NCI-H1105 treated with DMSO at 0.1 percent for 48 hours (cell line): ENCODE measurements at regions not wholly inside any gene's neighbourhood (a gene's known extent, or its start where the extent isn't known, plus 50 kb on each side); places are given as distances from the start of the nearest gene placed in this dataset.
"Not testable (repeated sequence)": the region's sequence is repeated elsewhere in the genome, so short reads cannot be mapped to it uniquely, and the experiment has no call there.

Experiments used
- DNase-seq: peaks from one replicate; lab custom pipeline; 2025; lab: John Stamatoyannopoulos, UW

DNA sequence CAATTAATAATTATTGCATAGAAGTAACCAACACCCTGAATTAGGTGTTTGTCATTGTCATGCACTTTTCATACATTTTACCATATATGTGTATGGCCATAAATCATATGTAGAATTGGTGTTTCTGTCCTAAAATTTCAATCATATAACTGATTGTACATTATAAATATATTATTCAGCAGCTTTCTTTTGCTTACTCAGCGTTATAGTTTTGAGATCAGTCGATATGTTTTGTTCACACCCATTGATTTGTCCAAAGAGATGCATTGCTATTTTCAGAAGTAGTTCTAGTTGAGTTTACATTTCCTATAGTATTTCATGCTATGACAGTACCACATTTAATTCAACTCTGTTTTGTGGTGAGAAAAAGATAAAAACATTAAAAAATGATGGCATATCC, 50.5 kb upstream of the PARP4 start:
- DNase-seq = no peak

DNA sequence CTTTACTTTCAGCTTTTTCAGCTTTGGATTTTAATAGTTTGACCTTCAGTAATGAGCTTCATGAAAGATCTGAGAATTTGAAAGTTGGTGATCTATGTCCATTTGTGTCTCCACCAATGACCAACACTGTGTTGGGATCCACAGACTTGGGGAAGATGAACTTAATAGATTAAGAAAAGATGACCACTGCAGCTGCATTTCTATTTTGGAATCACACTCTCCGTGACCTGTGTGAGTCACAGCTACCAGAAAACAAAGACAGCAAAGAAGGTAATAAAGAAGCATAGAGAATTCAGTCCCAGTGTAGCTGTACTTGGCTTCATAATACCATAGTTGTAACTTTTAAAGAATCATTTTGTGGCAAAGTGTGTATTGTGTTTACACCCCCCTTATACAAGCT, 51.4 kb upstream of the PARP4 start:
- not testable (repeated sequence) for DNase-seq

DNA sequence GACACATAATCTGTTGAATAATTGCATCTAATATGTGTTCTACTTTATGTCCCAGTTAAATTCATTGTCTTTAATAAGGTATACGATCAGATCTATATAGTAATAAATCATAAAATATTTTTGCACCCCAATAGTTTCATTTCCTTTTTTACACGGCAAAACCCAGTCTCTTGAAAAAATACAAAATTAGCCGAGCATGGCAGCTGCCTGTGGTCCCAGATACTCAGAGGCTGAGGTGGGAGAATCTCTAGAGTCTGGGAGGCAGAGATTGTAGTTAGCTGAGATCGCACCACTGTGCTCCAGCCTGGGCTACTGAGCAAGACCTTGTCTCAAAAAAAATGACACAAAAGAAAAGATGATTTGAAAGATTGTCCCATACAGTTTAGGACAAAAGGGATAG, 52.3 kb upstream of the PARP4 start:
- DNase-seq = no peak

DNA sequence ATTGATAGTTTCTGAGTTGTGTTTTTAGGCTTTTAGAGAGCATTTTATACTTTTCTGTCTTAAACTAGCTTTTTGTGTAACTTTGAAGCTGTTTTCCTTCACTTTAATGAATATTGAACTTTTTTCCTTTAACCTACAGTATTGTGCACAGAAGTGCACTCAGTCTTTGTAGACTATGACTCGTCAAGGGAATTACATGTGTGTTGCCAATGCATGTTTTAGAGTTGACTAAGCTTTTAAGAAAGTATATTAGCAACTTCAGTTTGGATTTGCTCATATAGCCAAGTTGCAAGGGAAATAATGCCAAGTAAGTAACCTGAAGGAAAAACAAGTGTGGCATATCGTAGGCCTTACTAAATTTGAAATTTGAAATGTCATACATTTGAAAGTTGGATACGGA, 55.0 kb upstream of the PARP4 start:
- DNase-seq = not testable (repeated sequence)

DNA sequence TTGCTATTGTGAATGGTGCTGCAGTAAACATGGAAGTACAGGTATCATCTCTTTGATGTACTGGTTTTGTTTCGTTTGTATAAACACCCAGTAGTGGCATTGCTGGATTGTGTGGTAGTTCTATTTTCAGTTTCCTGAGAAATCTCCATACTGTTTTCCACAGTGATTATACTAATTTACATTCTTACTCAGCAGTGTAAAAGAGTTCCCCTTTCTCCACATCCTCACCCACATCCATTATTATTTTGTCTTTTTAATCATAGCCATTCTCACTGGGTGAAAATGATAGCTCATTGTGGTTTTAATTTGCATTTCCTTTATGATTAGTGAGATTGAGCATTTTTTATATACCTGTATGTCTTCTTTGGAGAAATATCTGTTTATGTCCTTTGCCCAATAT, 62.3 kb upstream of the PARP4 start:
- no peak for DNase-seq

DNA sequence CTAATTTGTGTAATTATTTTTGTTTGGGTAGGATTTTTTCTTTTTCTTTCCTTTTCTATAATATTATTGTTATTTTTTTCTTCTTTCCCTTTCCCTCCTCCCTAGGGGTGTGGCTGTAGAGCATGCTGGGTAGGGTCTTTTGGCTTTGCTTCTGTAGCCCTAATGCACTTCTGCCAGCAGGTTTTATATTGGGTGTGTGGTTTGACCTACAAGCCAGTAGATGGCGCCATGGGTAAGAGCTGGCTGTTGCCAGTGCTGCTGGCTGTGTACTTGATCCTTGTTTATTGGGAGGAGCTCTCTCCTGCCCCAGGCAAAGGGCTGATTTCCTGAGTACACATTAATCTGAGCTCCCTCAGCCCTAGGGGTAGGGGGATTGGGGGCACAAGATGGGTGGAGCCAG, 67.7 kb upstream of the PARP4 start:
- DNase-seq = peak; percentile 0

DNA sequence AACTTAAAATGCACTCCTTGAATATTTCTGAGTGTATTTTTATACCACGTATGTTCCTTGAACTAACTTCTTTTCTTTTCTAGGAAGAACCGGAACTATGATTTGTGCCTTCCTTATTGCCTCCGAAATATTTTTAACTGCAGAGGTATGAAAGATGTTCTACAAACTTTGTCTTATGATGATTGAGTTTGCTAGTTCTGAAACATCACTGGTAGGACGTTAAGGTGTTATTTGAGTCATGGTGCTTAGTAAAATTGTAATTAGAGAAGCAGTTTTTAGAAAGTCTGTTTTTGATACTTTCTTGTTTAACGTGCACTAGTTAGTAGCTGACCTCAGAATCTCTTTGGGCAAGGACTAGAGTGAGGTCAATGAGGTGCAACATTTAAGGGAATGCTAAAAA, 69.0 kb upstream of the PARP4 start:
- DNase-seq = not testable (repeated sequence)

DNA sequence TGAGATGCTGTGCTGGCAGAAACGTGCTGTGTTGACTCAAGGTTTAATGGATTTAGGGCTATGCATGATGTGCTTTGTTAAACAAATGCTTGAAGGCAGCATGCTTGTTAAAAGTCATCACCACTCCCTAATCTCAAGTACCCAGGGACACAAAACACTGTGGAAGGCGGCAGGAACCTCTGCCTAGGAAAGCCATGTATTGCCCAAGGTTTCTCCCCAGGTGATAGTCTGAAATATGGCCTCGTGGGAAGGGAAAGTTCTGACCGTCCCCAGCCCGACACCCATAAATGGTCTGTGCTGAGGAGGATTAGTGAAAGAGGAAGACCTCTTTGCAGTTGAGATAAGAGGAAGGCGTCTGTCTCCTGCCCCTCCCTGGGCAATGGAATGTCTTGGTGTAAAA, 79.1 kb upstream of the PARP4 start:
- not testable (repeated sequence) for DNase-seq

DNA sequence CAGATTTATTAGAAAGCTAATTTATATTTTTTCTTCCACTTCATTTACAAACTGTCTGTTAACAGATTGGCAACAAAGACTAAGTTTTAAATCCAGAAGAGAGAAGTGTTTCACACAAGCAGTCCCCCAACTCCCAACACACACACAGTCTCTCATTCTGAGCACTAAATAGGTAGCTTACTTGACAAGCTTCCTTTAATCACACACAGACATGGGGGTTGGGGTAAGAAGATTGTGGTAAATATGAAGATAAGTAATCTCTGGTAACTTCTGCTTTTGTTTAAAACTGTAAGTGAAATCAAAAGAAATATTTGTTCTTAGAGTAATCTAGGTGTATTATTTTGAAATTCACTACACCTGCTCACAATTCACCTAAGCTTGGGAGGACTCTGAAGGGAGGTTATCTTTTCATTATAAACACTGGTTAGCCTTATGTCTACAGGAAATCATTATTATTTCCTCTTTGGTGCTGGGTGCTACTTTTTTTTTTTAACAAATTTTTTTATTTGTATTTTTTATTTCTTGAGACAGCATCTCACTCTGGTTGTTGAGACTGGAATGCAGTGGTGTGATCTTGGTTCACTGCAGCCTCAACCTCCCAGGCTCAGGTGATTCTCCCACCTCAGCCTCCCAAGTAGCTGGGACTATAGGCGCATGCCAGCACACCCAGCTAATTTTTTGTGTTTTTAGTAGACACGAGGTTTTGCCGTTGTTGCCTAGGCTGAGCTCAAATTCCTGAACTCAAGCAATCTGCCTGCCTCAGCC, 82.1 kb upstream of the ATP12A start:
- not testable (repeated sequence) for DNase-seq

DNA sequence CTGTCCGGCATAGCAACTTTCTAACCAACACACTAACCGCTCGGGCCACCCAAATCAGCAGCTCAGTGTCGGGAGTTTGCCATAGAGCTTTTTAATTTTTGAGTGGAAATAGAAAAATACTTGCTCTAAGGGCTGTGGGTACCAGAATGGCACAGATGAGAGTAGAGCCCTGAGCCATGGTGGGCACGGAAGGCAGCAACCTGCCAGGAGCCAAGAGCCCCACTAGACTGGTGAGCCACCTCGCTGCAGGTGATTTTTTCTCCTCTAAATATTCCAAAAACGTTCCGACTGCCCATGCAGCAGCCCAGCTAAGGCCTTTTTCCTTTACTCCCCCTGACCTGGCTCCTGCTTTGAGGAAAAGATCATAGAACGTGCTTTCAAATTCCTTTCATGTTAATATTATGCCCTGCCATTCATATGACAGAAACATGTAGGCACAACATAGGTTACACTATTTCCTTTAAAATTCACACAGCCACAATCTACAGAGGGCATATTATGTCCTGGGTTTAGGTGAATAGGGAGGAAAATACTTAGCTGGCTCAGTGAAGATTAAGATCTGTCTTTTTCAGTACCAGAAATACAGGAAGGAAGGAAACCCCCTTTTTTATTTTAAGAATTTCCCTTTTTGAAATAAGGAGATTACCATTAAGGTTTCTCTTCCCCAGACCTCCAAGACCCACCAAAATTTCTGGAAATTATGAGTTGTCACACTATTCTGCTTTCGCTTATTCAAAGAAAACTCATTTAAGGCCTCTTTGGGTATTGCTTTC, 81.0 kb upstream of the ATP12A start:
- DNase-seq = not testable (repeated sequence)

DNA sequence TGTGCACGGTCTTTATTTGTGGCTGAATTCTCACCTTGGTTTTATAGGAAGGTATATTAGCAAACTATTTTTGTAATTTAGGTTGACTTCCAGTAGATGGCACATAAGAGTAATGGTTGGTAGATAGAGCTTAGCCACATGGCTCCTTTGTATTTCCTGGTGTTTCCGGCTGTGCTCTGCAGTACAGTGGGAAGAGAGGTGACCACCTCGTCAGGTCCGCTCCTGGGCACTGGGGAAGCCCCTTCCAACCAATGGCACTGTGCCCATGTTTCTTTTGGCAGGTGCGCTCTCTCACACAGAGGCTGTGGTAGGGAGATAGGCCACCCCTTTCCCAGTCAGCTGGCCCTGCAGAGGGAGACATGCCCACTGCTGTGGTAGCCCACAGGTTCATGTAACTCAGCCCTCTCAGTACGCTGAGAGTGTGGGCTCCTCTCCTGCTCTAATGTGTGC, 74.3 kb upstream of the ATP12A start:
- DNase-seq = peak; percentile 4

DNA sequence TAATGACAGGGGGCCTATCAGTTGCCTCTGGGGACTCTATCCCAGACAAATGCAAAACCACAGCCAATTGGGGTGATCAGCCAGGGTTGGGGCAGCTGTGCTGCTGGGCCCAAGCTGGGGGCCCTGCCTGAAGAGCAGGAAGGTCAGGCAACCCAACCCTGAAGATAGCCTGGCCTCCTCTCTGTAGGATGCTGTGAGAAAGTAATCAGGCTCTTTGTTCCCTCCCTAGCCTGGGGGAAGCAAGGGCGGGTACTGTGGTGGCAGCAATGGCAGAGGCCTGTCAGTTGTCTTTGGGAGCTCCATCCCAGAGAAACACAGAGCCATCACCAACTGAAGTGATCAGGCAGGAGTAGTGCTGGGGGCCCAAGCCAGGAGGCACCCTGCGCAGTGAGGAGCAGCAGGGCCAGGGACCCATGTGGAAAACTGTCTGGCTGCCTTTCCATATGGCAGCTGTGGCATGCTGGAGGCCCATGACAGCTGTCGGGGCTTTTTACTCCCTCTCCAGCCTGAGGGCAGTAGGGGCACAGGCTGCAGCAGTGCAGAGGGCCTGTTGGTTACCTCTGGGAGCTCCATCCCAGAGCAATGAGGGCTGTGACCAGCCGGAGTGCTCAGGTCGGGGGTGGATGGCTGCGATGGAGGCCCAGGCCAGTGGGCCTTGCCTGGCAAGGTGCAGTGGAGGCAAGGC, 73.6 kb upstream of the ATP12A start:
- DNase-seq = no peak

DNA sequence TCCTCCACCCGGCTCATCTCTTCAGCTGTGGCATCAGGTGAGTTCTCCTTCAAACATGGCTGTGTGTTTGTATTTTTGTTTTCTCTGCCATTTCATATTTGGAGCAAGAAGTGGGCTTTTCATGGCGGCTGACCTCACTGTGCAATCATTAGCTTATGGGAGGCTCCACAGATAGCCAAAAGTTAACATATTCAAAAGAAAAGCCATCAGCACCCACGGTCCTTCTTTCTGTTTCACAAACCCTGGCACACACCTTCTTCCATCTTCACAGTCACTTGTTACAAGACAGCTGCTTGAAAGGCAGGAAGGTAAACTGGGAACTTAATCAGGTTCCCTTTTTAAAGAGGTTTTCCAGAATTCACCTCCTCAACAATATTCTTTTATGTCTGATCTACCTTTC, 69.3 kb upstream of the ATP12A start:
- DNase-seq = no peak

DNA sequence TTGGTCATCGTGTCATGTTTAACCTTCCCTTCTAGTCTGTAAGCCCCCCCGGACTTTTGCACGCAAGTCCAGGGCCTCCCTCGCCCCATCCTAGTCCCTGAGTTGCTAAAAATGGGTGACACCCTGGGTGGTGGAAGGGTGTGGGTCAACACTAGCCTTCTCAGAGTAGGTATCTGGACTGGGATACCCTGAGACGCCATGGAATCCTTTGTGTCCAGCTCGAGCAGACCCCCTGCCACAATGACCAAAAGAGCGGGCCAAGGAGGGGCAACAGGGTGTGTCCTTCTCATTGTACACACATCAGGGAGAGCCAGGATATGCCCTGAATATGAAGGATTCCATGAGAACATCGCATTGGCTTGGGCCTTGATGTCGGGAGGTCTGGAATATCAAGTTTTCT, 67.5 kb upstream of the ATP12A start:
- DNase-seq = no peak

DNA sequence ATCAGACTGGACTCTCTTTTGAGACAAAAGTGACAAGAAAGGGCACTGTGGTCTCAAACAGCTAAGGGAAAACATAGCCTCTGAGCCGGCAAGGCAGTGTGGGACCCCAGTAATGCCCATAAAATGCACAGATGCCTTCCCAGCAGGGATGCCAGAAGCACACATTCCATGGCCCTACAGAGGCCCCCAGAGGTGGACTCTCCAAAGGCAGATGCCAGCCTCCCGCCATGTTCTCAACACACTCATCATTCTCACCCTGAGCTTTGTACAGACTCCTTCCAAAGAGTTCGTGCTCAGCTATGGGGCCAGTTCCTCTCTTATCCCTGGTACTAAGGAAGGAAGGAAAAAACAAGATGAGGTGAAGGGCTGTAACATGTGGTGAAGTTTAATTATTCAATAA, 67.1 kb upstream of the ATP12A start:
- no peak for DNase-seq

DNA sequence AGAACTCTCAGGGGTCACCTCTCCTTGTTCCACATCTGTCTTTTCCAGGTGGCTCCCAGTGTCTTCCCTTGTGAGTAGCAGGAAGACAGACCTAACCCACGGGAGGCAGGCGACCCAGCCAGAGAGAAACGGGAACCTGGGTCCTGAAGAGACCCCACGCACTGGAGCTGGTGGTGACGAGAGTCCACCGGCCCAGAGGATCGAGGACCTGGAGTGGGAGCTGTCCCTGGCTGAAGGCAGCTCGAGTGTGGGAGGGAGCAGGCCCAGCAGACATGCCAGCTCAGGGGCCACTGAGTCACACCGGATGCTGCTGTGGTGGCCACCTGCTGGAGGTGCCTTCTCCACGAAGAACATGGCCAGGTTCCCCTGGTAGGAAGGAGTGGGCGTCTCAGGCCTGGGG, 66.5 kb upstream of the ATP12A start:
- DNase-seq = no peak

DNA sequence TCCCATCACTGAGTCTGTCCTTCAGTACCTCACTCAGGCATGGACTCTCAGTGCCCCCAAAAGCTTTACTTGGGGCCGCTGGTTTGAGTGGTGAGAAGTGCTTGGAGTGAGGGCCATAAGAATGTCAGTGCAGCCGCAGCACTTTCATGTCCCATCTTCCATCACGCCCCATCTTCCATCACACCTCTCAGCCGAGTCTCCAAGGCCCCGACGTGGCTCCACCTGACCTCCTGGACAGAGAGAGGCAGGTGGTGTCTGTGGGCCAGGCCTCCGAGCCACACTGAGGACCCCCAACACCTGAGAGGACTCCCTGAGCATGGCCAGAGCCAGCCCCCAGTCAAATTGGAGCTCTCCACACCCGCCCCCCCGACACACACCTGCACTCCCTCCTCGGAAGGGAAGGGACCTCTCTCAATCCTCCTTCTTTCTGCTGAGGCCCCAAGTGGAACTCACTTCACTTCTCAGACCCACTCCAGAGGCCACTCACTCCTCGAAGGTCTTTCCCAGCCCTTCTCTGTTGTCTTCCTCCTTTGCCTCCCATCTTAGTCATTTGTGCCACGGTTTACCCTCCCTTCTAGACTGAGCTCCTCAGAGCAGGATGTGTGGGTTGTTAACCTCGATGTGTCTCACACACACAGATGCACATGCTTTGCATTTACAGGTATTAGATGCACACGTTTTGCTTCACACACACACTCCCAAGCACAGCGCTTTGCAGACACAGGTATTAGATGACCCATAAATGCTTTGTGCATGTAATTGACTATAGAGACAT, 65.7 kb upstream of the ATP12A start:
- no peak for DNase-seq

DNA sequence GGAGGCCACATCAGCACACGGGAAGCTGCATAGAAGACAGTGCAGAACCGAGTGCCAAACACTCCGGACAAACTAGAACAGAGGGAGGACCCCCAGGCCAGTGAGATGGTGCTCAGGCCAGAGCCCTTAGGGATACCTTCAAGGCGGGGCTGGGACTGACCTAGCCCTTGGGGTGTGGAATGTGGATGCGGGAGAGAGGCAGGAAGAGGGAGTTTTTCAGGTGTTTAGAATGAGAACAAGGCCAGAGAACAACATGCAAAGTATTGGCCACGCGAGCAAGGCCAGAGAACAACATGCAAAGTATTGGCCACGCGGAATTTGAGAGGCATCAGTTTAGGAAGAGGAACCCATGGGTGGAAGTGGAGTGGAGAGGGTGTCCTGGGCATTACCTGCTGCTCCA, 65.1 kb upstream of the ATP12A start:
- DNase-seq = no peak

DNA sequence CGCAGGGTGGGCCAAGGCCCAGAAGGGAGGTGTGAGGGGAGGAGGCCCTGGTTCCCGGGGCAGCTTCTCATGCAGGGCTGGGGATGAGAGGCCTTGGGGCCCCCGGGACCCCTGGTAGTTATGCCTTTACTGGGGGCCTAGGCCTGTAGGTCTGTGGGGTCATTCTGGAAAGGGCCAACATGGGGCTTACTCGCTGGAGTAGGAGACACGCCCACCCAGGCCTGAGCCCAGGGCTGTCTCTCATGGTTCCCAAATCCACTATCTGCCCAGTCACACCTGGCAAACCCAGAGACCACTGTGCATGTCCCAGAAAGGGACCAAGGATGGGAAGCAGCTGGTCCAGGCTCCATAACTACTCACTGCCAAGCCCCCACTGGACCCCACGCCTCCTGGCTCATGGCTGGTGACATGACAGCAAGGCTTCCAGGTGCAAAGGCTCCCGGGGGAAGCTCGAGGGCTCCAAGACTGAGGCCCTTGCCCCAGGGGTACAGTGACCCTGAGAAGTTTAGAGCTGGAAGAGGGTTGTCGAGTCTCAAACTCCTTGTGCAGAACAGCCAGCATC, 64.2 kb upstream of the ATP12A start:
- DNase-seq = no peak

DNA sequence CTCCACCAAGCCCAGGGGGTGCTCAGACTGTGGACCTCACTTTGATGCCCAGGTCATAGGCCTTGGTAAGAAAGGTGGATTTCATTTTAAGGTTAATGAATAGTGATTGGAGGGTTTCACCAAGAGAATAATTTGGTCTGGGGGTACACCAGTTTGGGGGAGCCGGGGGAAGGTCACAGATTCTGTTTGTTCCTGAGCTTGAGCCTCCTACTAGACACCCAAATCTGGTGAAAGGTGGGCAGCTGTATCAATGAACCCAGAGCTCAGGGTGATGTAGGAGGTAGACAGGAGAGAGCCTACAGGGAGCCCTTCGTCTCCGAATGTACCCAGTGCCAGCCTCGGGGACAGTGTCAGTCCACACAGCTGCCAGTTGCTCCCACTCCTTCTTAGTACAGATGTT, 63.7 kb upstream of the ATP12A start:
- DNase-seq = no peak

DNA sequence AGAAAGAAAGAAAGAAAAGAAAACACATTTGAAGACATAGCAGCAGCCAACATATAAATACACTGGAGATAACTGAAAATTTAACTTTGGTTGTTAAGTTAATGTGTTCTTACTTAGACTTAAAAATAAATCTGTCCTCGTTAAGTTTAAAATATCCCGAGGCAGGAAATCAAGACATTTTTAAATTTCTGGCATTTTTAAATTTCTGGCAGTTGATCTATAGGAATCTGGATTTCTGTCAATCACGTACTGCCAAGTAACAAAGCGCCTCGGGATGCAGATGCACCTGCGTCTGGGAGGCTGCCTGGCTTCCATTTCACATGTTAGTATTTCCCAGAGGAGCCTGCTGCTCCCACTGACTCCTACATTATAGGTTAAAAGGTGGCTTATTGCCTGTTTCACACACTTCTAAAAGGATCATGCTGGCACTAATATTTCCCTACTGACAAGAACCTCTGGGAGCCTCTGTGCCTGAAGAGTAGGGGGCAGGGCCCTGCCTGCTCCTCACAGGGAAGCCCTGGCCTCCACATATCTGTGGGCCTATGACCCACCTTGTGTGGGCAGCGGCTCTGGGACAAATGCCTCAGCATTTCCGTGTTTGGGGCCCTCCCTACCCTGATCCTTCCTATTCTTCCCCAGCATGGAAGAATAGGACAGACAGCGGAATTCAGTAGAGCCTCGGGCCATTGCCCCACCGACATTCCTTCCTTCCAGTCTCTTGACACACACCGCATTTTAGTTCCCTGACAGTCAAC, 62.8 kb upstream of the ATP12A start:
- DNase-seq = no peak
